Activated T-helper 1 cell treated with Interleukin-2 at 50 U/mL for 16 hours (primary cell): ENCODE measurements at regions not wholly inside any gene's neighbourhood (a gene's known extent, or its start where the extent isn't known, plus 50 kb on each side); places are given as distances from the start of the nearest gene placed in this dataset.

Source experiments
- DNase-seq: peaks from one replicate; pipeline ENCODE4 v3.0.0-alpha.2; 2020; ENCODE audit warnings: low read depth

GRCh38 chr14:104342435-104343293 is 204.3 kb downstream of the KIF26A start:
- no peak for DNase-seq

DNA sequence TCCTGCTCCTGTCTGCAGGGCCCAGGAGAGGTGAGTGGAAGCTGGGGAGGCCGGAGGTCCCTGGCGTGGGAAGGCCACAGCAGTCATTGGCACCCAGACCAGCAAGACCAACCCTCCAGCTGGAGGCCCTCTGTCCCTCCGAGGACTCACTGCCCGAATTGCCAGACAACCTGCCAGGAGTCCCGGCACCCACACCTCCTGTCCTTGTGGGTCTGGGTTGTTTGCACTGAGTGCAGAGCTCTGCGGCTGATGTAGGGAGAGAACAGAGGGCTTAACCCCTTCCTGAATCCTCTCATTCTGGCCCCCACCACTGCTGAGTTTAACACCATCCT is 204.9 kb downstream of the KIF26A start:
- no peak for DNase-seq

- no peak for DNase-seq
Observed at GRCh38 chr14:104343690-104344640, 205.6 kb downstream of the KIF26A start.

GRCh38 chr14:104344818-104345620 is 206.6 kb downstream of the KIF26A start:
- no peak for DNase-seq

- no peak for DNase-seq
Observed at GRCh38 chr14:104345621-104346462, 207.5 kb downstream of the KIF26A start.

- no peak for DNase-seq
Observed at GRCh38 chr14:104346608-104347007, 208.2 kb downstream of the KIF26A start.

- DNase-seq: no peak
Observed at GRCh38 chr14:104348741-104349140, 210.4 kb downstream of the KIF26A start.

DNA sequence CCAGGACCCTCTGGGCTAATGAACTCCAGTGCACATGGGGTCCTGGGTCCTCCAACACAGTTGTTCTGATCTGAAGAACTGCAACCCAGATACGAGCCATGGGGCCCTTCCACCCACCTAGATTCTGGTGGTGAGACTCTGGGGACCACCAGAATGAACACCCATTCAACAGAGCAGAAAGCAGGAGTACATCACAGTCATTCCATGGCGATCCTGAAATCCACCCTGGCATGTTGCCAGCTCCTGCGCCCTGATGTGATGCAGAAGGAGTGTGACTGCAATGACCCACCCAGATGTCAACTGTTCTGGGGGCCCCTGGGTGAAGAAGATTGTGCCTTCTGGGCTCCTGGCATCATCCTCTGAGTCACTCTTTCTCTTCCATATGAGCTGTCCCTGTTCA is 211.6 kb downstream of the KIF26A start:
- DNase-seq: no peak

GRCh38 chr14:104350463-104351185 is 212.2 kb downstream of the KIF26A start:
- DNase-seq: no peak

- DNase-seq: no peak
Observed at GRCh38 chr14:104351849-104352492, 213.6 kb downstream of the KIF26A start.

DNA sequence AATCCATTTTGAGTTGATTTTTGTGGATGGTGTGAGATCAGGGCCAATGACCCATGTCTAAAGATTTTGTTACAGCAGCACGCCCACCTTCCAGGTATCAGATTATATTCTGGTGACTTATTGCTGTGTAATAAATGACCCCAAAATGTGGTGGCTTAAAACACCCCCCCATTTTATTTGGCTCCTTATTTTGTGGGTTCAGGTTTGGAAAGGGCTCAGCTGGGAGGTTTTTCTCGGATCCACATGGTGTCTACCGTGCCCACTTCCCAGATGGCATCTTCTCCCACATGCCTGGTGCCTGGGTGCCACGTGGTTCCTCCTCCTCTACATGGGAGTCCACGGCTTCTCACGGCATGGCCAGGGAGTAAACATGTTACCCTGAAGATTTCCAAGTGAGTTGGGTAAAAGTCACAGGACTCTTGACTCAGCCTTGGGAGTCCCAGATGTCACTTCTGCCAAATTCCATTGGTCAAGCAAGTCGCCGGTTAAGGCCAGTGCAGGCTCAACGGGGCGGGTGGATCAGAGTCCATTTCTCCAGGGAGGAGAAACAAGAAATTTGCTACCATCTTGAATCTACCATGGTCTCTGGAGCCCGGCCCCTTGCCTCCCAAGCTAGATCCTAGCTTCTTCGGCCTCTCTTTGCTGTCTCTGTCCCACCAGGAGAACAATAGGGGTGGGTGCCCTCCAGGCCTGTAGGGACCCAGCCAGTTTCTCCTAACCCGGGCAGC is 214.3 kb downstream of the KIF26A start:
- DNase-seq: no peak

- DNase-seq: no peak
Observed at GRCh38 chr14:104353221-104353920, 215.0 kb downstream of the KIF26A start.

GRCh38 chr14:104353921-104354701 is 215.7 kb downstream of the KIF26A start:
- DNase-seq: no peak

- no peak for DNase-seq
Observed at GRCh38 chr14:104355101-104356019, 217.0 kb downstream of the KIF26A start.

GRCh38 chr14:104356020-104356737 is 217.8 kb downstream of the KIF26A start:
- no peak for DNase-seq
